SHP77 treated with DMSO at 0.1 percent for 48 hours (cell line): ENCODE measurements at regions not wholly inside any gene's neighbourhood (a gene's known extent, or its start where the extent isn't known, plus 50 kb on each side); places are given as distances from the start of the nearest gene placed in this dataset.
A peak's percentile ranks its signal among the peaks of the same experiment; 100 is the strongest.
"Not testable (repeated sequence)": the region's sequence is repeated elsewhere in the genome, so short reads cannot be mapped to it uniquely, and the experiment has no call there.

Experiments used
- DNase-seq: peaks from one replicate; lab custom pipeline; 2025; lab: John Stamatoyannopoulos, UW

- DNase-seq = no peak
Observed at GRCh38 chr3:103992469-103992868, 1374.2 kb upstream of the ALCAM start.

- no peak for DNase-seq
Observed at GRCh38 chr3:104004956-104005355, 1361.8 kb upstream of the ALCAM start.

GRCh38 chr3:104005815-104006214 is 1360.9 kb upstream of the ALCAM start:
- no peak for DNase-seq

- DNase-seq = no peak
Observed at GRCh38 chr3:104018541-104018940, 1348.2 kb upstream of the ALCAM start.

GRCh38 chr3:104031598-104031997 is 1335.1 kb upstream of the ALCAM start:
- DNase-seq = no peak

GRCh38 chr3:104032283-104032682 is 1334.4 kb upstream of the ALCAM start:
- DNase-seq = no peak

GRCh38 chr3:104040896-104041295 is 1325.8 kb upstream of the ALCAM start:
- no peak for DNase-seq

- DNase-seq = not testable (repeated sequence)
Observed at GRCh38 chr3:104043001-104043543, 1323.6 kb upstream of the ALCAM start.

GRCh38 chr3:104044002-104044401 is 1322.7 kb upstream of the ALCAM start:
- DNase-seq = no peak

- DNase-seq = no peak
Observed at GRCh38 chr3:104066658-104067057, 1300.1 kb upstream of the ALCAM start.

- DNase-seq = no peak
Observed at GRCh38 chr3:104069114-104069513, 1297.6 kb upstream of the ALCAM start.

- no peak for DNase-seq
Observed at GRCh38 chr3:104070906-104071305, 1295.8 kb upstream of the ALCAM start.

- no peak for DNase-seq
Observed at GRCh38 chr3:104080088-104080626, 1286.6 kb upstream of the ALCAM start.

- DNase-seq = no peak
Observed at GRCh38 chr3:104088738-104089137, 1278.0 kb upstream of the ALCAM start.

- not testable (repeated sequence) for DNase-seq
Observed at GRCh38 chr3:104089987-104090386, 1276.7 kb upstream of the ALCAM start.

- no peak for DNase-seq
Observed at GRCh38 chr3:104101736-104102135, 1265.0 kb upstream of the ALCAM start.

GRCh38 chr3:104102386-104102785 is 1264.3 kb upstream of the ALCAM start:
- peak; percentile 57 for DNase-seq

- peak; percentile 70 for DNase-seq
Observed at GRCh38 chr3:104106276-104106675, 1260.4 kb upstream of the ALCAM start.

- no peak for DNase-seq
Observed at GRCh38 chr3:104108522-104108921, 1258.2 kb upstream of the ALCAM start.

- peak; percentile 83 for DNase-seq
Observed at GRCh38 chr3:104126463-104126862, 1240.2 kb upstream of the ALCAM start.

- DNase-seq = peak; percentile 83
Observed at GRCh38 chr3:104126864-104127553, 1239.7 kb upstream of the ALCAM start.

- DNase-seq = no peak
Observed at GRCh38 chr3:104127830-104128229, 1238.9 kb upstream of the ALCAM start.

- no peak for DNase-seq
Observed at GRCh38 chr3:104132566-104133403, 1233.9 kb upstream of the ALCAM start.
